ENCODE measurements at regions not wholly inside any gene's neighbourhood (a gene's known extent, or its start where the extent isn't known, plus 50 kb on each side); places are given as distances from the start of the nearest gene placed in this dataset.

DNA sequence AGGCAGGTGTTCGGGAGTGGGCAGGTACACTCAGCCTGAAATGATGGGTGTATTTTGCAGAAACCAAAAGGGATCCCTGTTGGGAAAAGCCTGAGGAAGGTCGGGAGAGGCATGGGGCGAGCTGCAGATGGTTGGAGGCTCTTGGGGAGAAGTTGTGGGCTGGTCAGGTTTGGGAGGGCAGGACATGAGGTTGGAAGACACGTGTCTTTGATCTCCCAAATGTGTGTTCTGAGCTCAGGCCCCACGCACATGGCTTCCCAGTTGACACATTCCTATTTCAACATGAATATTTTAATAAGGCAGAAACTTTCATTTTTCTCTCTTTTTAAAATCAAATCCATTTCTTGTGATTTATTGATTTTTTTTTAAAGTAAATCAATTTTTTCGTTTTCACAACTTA is 1003.3 kb downstream of the TBC1D22A start:
- TF ChIP-seq EZH2phosphoT487 (IDR thresholded peaks at IDR 0.05; ENCODE audit: borderline replicate concordance, low read length): no peak
- TF ChIP-seq, protein P1, sequence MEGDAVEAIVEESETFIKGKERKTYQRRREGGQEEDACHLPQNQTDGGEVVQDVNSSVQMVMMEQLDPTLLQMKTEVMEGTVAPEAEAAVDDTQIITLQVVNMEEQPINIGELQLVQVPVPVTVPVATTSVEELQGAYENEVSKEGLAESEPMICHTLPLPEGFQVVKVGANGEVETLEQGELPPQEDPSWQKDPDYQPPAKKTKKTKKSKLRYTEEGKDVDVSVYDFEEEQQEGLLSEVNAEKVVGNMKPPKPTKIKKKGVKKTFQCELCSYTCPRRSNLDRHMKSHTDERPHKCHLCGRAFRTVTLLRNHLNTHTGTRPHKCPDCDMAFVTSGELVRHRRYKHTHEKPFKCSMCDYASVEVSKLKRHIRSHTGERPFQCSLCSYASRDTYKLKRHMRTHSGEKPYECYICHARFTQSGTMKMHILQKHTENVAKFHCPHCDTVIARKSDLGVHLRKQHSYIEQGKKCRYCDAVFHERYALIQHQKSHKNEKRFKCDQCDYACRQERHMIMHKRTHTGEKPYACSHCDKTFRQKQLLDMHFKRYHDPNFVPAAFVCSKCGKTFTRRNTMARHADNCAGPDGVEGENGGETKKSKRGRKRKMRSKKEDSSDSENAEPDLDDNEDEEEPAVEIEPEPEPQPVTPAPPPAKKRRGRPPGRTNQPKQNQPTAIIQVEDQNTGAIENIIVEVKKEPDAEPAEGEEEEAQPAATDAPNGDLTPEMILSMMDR (IDR thresholded peaks at IDR 0.05; ENCODE audit: low read depth, low read length, poor library complexity, severe bottlenecking): no peak
